Testis (tissue), 2 donors: ENCODE measurements at regions not wholly inside any gene's neighbourhood (a gene's known extent, or its start where the extent isn't known, plus 50 kb on each side); places are given as distances from the start of the nearest gene placed in this dataset.

Experiments
- DNase-seq: peaks from one replicate; pipeline ENCODE4 v3.0.0-alpha.2; 2019
- H3K27ac ChIP-seq, 2 donors: fragments of 200-600 bp; sonication (generic); one replicate each; pipeline ENCODE4 v1.5.1; 2019
- H3K27me3 ChIP-seq: fragments of 200-600 bp; sonication (generic); one replicate; pipeline ENCODE4 v1.5.1; 2019
- H3K36me3 ChIP-seq: fragments of 200-600 bp; sonication (generic); one replicate; pipeline ENCODE4 v1.5.1; 2017; ENCODE audit warnings: low read depth; ENCODE audit errors: missing control alignments
- H3K4me1 ChIP-seq: fragments of 200-600 bp; sonication (generic); one replicate; pipeline ENCODE4 v1.5.1; 2019
- H3K4me3 ChIP-seq, 2 donors: fragments of 200-600 bp; sonication (generic); one replicate each; pipeline ENCODE4 v1.5.1; 2017 to 2019
- H3K9me3 ChIP-seq: fragments of 200-600 bp; sonication (generic); one replicate; pipeline ENCODE4 v1.5.1; 2017
- POLR2A ChIP-seq: fragments of 450-650 bp; IDR thresholded peaks from one replicate; pipeline ENCODE4 v1.6.1; 2017; ENCODE audit warnings: antibody characterized with exemption, mild to moderate bottlenecking, moderate library complexity
- WGBS, 2 donors: methylation state at CpG; one replicate each; pipeline ENCODE4 v1.1.5; 2018; 5-methylcytosine and 5-hydroxymethylcytosine counted together
- intact Hi-C: fragments of 100-400 bp; cut with DNase I; formaldehyde crosslinking; loops from one replicate; pipeline ENCODE4 v1.15.1; 2023; ENCODE audit warnings: low total_unique reads
- TF ChIP-seq, protein P1 (sequence below), 3 experiments: fragments of 450-650 bp in 2 of 3; fragments of 200-600 bp in 1 of 3; sonication (generic) in 1 of 3; IDR thresholded peaks; one replicate each; pipeline ENCODE4 v1.5.1; 2016 to 2019; ENCODE audit warnings: antibody characterized with exemption in 3 of 3, mild to moderate bottlenecking in 2 of 3, moderate library complexity in 1 of 3

DNA sequence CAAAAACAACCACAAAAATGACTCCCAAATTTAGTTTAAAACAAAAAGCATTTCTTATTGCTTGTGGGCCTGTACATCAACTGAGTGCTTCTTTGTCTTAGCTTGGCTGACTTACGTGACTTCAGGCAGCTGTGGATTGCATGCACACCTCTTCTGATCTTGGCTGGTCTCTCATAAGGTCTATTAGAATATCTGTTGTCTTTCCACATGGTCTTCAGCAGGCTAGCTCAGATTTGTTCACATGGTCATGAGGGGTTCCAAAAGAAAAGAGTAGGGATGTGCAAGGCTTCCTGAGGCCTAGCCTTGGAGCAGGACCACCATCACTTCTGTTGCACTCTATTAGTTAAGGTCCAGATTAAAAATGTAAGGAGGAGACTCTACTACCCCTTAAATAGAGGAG is 120.1 kb downstream of the LRRC70 start:
- 29 to 100% methylated on average over 1 of the region's 1 CpG for WGBS, 2 donors
- no peaks in the 10 kb centered on the region for H3K4me1 ChIP-seq
- no peak overlapping the region for H3K27ac ChIP-seq
- TF ChIP-seq, protein P1, sequence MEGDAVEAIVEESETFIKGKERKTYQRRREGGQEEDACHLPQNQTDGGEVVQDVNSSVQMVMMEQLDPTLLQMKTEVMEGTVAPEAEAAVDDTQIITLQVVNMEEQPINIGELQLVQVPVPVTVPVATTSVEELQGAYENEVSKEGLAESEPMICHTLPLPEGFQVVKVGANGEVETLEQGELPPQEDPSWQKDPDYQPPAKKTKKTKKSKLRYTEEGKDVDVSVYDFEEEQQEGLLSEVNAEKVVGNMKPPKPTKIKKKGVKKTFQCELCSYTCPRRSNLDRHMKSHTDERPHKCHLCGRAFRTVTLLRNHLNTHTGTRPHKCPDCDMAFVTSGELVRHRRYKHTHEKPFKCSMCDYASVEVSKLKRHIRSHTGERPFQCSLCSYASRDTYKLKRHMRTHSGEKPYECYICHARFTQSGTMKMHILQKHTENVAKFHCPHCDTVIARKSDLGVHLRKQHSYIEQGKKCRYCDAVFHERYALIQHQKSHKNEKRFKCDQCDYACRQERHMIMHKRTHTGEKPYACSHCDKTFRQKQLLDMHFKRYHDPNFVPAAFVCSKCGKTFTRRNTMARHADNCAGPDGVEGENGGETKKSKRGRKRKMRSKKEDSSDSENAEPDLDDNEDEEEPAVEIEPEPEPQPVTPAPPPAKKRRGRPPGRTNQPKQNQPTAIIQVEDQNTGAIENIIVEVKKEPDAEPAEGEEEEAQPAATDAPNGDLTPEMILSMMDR (IDR thresholded peaks at IDR 0.05) = no peak
- TF ChIP-seq POLR2A = no peak
- no peak overlapping the region for H3K4me3 ChIP-seq
- no peaks in the 10 kb centered on the region for H3K9me3 ChIP-seq
- no peaks in the 10 kb centered on the region for H3K36me3 ChIP-seq
- DNase-seq = no peak
- no peaks in the 10 kb centered on the region for H3K27me3 ChIP-seq
- intact Hi-C loops = no loop called here

DNA sequence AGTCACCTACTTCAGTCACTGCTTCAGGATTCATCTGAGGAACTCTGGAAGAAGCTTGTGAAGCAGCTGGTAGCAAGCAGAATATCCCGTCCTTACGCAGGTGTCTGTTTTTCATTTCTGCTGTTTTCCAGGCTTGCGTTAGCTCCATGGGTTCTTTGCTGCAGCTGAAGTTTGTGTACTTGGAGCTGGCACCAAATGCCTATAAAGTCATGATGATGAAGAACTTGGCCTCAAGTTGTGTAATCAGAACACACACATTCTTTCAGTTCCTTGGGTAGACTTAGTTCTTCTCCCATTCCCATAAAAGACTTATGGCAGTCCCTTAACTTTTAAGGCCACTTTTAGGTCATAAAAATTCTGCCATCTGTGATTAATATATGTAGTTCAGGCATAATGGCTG is 116.7 kb downstream of the LRRC70 start:
- intact Hi-C loops = no loop called here
- H3K4me1 ChIP-seq = no peaks in the 10 kb centered on the region
- no peaks in the 10 kb centered on the region for H3K9me3 ChIP-seq
- H3K4me3 ChIP-seq = no peak overlapping the region
- DNase-seq = no peak
- no peaks in the 10 kb centered on the region for H3K27me3 ChIP-seq
- H3K27ac ChIP-seq = no peak overlapping the region
- WGBS, 2 donors = 94 to 98% methylated on average over 3 of the region's 3 CpGs
- H3K36me3 ChIP-seq = no peaks in the 10 kb centered on the region
- TF ChIP-seq, protein P1 (IDR thresholded peaks at IDR 0.05) = no peak
- TF ChIP-seq POLR2A = no peak

DNA sequence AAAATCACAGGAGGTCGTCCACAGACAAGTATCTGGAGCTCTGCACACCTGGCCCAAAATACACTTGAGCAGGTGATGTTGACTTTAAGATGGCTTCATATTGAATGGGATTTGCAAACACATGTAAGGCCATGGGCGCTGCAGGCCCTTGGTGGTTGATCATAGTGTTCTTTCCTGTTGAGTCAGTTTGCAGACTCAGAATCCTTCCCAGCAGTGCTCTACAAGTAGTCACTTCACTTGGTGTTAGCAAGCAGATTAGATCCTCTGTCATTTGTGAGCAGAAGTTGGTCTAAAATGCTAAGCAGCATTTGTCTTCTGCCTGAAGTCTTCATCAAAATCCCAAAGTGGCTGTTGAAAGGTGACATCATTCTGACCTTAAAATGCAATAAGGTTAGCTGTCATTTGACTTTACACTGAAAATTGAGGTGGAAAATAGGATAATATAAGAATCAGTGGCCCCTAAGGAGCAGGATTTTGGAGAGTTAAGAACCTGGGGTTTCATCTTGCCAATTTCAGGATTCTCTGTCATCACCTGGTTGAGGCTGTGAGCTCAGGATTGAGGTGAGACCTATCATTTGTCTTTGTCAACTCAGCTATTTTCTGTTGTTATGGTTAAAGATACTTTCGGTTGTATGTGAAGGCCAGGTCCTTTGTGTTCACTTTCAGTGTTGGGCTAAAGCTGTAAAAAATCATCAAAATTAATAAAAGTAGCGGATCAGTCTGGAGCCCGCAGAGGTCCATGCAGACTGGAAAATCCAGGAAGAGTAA is 114.5 kb downstream of the LRRC70 start:
- intact Hi-C loops = no loop called here
- no peak for TF ChIP-seq POLR2A
- TF ChIP-seq, protein P1 (IDR thresholded peaks at IDR 0.05) = no peak
- Histone ChIP-seq H3K4me1 (no peaks in the 10 kb centered on the region), H3K9me3 (no peaks in the 10 kb centered on the region), H3K36me3 (no peaks in the 10 kb centered on the region), H3K27ac (no peak overlapping the region), H3K27me3 (no peaks in the 10 kb centered on the region), H3K4me3 (no peak overlapping the region)
- 91 to 93% methylated on average over 5 of the region's 5 CpGs for WGBS, 2 donors
- DNase-seq = no peak

DNA sequence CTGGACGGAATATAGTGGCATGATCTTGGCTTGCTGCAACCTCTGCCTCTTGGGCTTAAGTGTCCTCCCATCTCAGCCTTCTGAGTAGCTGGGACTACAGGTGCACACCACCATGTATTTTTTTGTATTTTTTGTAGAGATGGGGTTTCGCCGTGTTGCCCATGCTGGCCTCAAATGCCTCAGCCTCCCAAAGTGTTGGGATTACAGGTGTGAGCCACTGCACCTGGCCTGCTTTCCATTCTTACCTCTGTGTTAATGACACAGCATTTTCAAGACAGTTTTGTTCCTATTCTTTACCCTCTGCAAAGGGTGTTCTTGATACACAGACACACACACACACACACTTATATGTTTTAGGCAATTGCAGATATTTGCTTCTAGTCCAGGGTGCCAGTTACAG is 113.3 kb downstream of the LRRC70 start:
- H3K27me3 ChIP-seq = no peaks in the 10 kb centered on the region
- H3K27ac ChIP-seq = no peak overlapping the region
- no peak overlapping the region for H3K4me3 ChIP-seq
- no peaks in the 10 kb centered on the region for H3K9me3 ChIP-seq
- 95 to 100% methylated on average over 3 of the region's 3 CpGs for WGBS, 2 donors
- TF ChIP-seq, protein P1 (IDR thresholded peaks at IDR 0.05) = no peak
- TF ChIP-seq POLR2A = no peak
- H3K36me3 ChIP-seq = no peaks in the 10 kb centered on the region
- no peak for DNase-seq
- intact Hi-C loops = no loop called here
- no peaks in the 10 kb centered on the region for H3K4me1 ChIP-seq

DNA sequence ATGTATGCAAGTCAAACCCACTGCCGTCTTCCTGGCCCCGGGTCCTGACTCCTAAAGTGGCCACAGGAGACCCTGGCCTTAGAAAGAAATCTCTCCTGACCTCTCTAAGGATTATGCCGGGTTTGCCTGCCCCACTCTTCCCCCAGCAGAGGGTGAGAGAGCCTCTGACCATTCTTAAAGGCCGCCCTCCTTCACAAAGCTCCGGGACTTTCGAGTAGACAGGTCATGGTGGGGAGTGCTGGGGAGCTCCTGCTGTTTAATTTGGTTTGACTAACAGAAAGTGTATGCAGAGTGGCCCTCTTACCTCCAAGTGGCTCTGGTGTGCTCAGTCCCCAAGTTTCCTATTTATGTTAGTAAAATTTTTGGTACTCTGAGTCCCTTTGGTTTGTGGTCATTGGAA is 111.8 kb downstream of the LRRC70 start:
- Histone ChIP-seq H3K27me3 (no peaks in the 10 kb centered on the region), H3K9me3 (no peaks in the 10 kb centered on the region), H3K27ac (no peak overlapping the region), H3K4me1 (peaks cover 2% of the 10 kb centered on the region), H3K36me3 (no peaks in the 10 kb centered on the region), H3K4me3 (no peak overlapping the region)
- TF ChIP-seq POLR2A = no peak
- TF ChIP-seq, protein P1 (IDR thresholded peaks at IDR 0.05) = no peak
- no peak for DNase-seq
- WGBS, 2 donors = 64 to 74% methylated on average over 6 of the region's 6 CpGs
- intact Hi-C loops = no loop called here
